Gastroesophageal sphincter (tissue), 4 donors: ENCODE measurements at regions not wholly inside any gene's neighbourhood (a gene's known extent, or its start where the extent isn't known, plus 50 kb on each side); places are given as distances from the start of the nearest gene placed in this dataset.

ENCODE experiments used
- ATAC-seq: fragments of 150-250 bp; one replicate; pipeline ENCODE4 v1.9.1; 2016; ENCODE audit warnings: mild to moderate bottlenecking, moderate library complexity
- H3K27ac ChIP-seq, 4 donors: fragments of 200-600 bp; sonication (generic) in 3 of 4; 1 replicate in 3 of 4; 2 replicates in 1 of 4; pipeline ENCODE4 v1.5.1; 2016 to 2019
- H3K27me3 ChIP-seq: fragments of 200-600 bp; sonication (generic); one replicate; pipeline ENCODE4 v1.5.1; 2019
- H3K36me3 ChIP-seq, 2 donors: fragments of 200-600 bp; sonication (generic); one replicate each; pipeline ENCODE4 v1.5.1; 2019; ENCODE audit warnings: control low read depth in 1 of 2
- H3K4me1 ChIP-seq, 3 donors: fragments of 200-600 bp; sonication (generic); 1 replicate in 2 of 3; 2 replicates in 1 of 3; pipeline ENCODE4 v1.5.1; 2016 to 2019; ENCODE audit warnings: control low read depth in 2 of 3
- H3K4me3 ChIP-seq, 2 donors: fragments of 200-600 bp; sonication (generic); one replicate each; pipeline ENCODE4 v1.5.1; 2019; ENCODE audit warnings: mild to moderate bottlenecking in 1 of 2, moderate library complexity in 1 of 2
- H3K9me3 ChIP-seq, 3 donors: fragments of 200-600 bp; sonication (generic); one replicate each; pipeline ENCODE4 v1.5.1; 2017 to 2019; ENCODE audit warnings: control low read depth in 2 of 3
- EP300 ChIP-seq: sonication (generic); formaldehyde crosslinking; IDR thresholded peaks from one replicate; pipeline ENCODE4 v1.6.1; 2017; ENCODE audit warnings: antibody characterized with exemption, mild to moderate bottlenecking
- POLR2A ChIP-seq, 2 donors: fragments of 450-650 bp; IDR thresholded peaks; one replicate each; pipeline ENCODE4 v1.6.1; 2017; ENCODE audit warnings: antibody characterized with exemption in 2 of 2, mild to moderate bottlenecking in 2 of 2, moderate library complexity in 1 of 2
- POLR2AphosphoS5 ChIP-seq: sonication (generic); formaldehyde crosslinking; IDR thresholded peaks from one replicate; pipeline ENCODE4 v1.6.1; 2017; ENCODE audit warnings: antibody characterized with exemption
- WGBS, 2 donors: methylation state at CpG; one replicate each; pipeline ENCODE4 v1.1.5; 2018; ENCODE audit warnings: low coverage in 1 of 2; 5-methylcytosine and 5-hydroxymethylcytosine counted together
- TF ChIP-seq, protein P1 (sequence below), 4 experiments: fragments of 200-600 bp in 2 of 4; fragments of 450-650 bp in 2 of 4; sonication (generic) in 1 of 4; IDR thresholded peaks; one replicate each; pipeline ENCODE4 v1.5.1; 2017 to 2019; ENCODE audit warnings: antibody characterized with exemption in 4 of 4, mild to moderate bottlenecking in 2 of 4, moderate library complexity in 2 of 4

DNA sequence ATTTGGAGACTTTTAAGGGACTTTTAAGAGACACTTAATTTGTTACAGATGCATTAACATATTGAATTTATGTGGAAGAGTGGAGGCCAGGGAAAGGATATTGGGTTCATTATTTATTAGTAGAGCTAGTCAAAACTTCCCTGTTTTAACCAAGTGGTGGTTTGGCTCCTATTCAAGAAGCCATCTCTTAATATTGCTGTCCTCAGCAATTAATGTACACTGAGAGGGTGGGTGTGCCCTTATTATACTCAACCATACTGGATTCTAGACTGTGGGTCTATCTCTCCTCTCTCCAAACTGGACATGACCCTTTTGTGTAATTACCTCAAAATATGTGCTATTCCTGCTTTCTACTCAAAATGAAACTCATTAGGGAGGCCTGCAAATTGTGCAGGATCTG is 398.7 kb upstream of the DDHD1 start:
- H3K27ac ChIP-seq: no peak overlapping the region
- no peaks in the 10 kb centered on the region for H3K36me3 ChIP-seq
- H3K4me3 ChIP-seq: no peak overlapping the region
- no peaks in the 10 kb centered on the region for H3K4me1 ChIP-seq
- no peaks in the 10 kb centered on the region for H3K9me3 ChIP-seq
- TF ChIP-seq EP300 (no peak), POLR2A (IDR thresholded peaks at IDR 0.05) (no peak), POLR2AphosphoS5 (no peak)
- TF ChIP-seq, protein P1, sequence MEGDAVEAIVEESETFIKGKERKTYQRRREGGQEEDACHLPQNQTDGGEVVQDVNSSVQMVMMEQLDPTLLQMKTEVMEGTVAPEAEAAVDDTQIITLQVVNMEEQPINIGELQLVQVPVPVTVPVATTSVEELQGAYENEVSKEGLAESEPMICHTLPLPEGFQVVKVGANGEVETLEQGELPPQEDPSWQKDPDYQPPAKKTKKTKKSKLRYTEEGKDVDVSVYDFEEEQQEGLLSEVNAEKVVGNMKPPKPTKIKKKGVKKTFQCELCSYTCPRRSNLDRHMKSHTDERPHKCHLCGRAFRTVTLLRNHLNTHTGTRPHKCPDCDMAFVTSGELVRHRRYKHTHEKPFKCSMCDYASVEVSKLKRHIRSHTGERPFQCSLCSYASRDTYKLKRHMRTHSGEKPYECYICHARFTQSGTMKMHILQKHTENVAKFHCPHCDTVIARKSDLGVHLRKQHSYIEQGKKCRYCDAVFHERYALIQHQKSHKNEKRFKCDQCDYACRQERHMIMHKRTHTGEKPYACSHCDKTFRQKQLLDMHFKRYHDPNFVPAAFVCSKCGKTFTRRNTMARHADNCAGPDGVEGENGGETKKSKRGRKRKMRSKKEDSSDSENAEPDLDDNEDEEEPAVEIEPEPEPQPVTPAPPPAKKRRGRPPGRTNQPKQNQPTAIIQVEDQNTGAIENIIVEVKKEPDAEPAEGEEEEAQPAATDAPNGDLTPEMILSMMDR (IDR thresholded peaks at IDR 0.05): no peak
- no peak for ATAC-seq
- H3K27me3 ChIP-seq: no peaks in the 10 kb centered on the region

DNA sequence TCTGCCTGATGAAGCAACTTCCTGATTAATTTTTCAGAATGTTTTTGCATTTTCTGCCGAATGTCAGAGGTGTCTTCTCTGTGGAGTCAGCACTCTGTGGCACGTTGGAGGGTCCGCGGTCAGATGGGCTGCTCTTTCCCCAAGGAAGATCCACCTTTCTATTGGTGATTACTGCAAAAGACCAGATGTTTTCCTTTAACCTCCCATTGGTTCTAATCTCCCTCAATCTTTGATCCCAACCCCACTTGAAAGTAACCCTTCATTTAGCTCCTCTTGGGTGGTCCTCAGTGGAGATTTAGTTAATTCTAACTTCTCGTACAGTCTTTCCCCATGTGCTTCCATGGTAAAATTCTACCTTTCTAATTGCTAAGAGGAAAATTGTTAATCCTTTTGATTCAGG is 397.7 kb upstream of the DDHD1 start:
- no peak for ATAC-seq
- H3K27me3 ChIP-seq: no peaks in the 10 kb centered on the region
- H3K9me3 ChIP-seq: no peaks in the 10 kb centered on the region
- H3K4me3 ChIP-seq: no peak overlapping the region
- no peaks in the 10 kb centered on the region for H3K4me1 ChIP-seq
- no peak overlapping the region for H3K27ac ChIP-seq
- 82 to 95% methylated on average over 4 to 5 of the region's 5 CpGs for WGBS, 2 donors
- TF ChIP-seq, protein P1 (IDR thresholded peaks at IDR 0.05): no peak
- TF ChIP-seq POLR2A (IDR thresholded peaks at IDR 0.05): no peak
- TF ChIP-seq EP300: no peak
- no peaks in the 10 kb centered on the region for H3K36me3 ChIP-seq

DNA sequence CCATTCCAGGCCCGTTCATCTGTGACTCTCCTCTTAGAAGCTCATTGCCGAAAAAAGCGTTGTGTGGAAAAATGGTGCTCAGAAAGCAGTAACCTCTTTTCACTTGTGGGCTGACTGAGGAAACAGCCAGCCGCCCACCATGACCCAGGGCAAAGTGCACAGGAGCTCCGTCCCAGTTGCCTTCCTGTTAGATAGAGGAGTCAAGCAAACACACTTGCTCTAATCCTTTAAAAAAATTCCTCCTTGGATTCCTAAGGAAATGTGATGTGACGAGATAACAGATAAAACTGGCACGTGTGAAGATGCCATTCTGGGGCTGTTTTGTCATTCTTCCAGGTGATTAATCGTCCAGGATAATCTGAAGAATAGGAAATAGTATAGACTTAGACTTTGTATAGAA is 396.8 kb upstream of the DDHD1 start:
- no peak for ATAC-seq
- Histone ChIP-seq H3K36me3 (no peaks in the 10 kb centered on the region), H3K27me3 (no peaks in the 10 kb centered on the region), H3K27ac (no peak overlapping the region), H3K4me3 (no peak overlapping the region), H3K9me3 (no peaks in the 10 kb centered on the region), H3K4me1 (no peaks in the 10 kb centered on the region)
- TF ChIP-seq POLR2A (IDR thresholded peaks at IDR 0.05): no peak
- TF ChIP-seq EP300: no peak
- TF ChIP-seq POLR2AphosphoS5: no peak
- TF ChIP-seq, protein P1 (IDR thresholded peaks at IDR 0.05): no peak
- 79 to 86% methylated on average over 8 of the region's 8 CpGs for WGBS, 2 donors

DNA sequence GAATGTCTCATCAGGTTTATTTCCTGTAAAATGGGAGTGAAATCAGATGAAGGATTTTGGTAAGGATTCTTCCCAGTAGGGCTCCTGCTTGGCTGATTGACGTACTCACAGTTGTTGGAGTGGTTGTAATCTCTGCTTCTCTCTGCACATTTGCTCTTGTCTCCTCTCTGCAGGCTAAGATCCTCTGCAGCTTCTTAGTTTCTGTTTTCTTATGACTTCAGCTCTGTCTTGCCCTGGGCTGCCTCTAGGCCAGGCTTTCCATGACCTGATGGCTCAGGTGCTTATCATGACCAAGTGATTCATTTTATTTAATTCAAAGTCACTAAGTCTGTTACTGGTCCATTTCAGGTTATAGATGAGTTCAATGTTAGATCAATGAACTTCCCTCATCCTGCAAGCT is 394.5 kb upstream of the DDHD1 start:
- H3K27ac ChIP-seq: no peak overlapping the region
- no peak for TF ChIP-seq POLR2AphosphoS5
- H3K36me3 ChIP-seq: no peaks in the 10 kb centered on the region
- H3K9me3 ChIP-seq: no peaks in the 10 kb centered on the region
- no peak overlapping the region for H3K4me3 ChIP-seq
- 93 to 100% methylated on average over 1 of the region's 1 CpG for WGBS, 2 donors
- no peaks in the 10 kb centered on the region for H3K27me3 ChIP-seq
- no peak for ATAC-seq
- peaks cover 0 to 9% (median 5%) of the 10 kb centered on the region in 3 donors for H3K4me1 ChIP-seq

DNA sequence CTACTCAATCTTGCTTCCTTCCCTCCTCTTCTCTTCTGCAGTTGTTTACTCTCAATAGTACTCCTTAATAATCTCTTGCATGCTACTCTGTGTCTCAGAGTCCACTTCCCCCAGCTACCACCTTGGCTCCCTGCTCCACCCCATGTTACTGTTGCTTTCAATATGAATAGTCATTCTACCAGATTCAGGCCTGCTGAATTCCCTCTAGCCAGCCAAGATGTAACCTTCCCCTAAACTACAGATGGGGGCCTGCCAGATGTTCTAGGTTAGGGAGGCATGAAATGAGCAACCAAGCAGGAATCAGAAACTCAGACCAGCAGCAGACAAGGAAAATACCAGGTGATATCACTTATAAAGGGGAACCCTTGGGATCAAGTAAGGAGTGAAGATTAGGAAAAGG is 392.1 kb upstream of the DDHD1 start:
- Histone ChIP-seq H3K4me1 (peaks cover 0 to 16% (median 5%) of the 10 kb centered on the region in 3 donors), H3K27ac (no peak overlapping the region), H3K27me3 (no peaks in the 10 kb centered on the region), H3K4me3 (no peak overlapping the region), H3K36me3 (no peaks in the 10 kb centered on the region), H3K9me3 (no peaks in the 10 kb centered on the region)
- no peak for ATAC-seq
- TF ChIP-seq, protein P1 (IDR thresholded peaks at IDR 0.05): no peak
- TF ChIP-seq EP300 (no peak), POLR2A (IDR thresholded peaks at IDR 0.05) (no peak)

DNA sequence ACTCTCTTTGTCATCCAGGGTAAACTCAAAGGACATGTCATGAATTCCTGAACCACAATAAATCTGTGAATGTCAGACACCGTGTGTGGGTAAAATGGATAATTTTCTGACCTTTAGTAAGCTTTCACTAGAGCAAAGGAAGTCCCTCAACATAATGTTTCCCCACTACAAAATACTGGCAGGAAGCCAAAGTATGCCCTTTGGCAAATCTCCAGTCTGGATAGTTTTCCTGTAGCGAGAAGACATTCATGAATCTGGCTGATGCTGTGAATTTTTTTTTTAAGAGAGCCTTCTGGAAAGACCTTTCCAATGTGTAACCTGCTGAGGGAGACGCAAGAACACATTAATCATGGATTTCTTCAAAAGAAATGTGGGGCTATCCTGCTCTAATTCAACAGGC is 389.6 kb upstream of the DDHD1 start:
- no peak overlapping the region for H3K4me3 ChIP-seq
- no peak for ATAC-seq
- peak overlapping the region in 1 of 4 donors; percentile 45 for H3K27ac ChIP-seq

More for the DNA sequence above, 389.6 kb upstream of the DDHD1 start:
- H3K36me3 ChIP-seq: no peaks in the 10 kb centered on the region
- 7 to 19% methylated on average over 3 of the region's 3 CpGs for WGBS, 2 donors
- peaks cover 6 to 41% (median 11%) of the 10 kb centered on the region in 3 donors for H3K4me1 ChIP-seq
- no peaks in the 10 kb centered on the region for H3K9me3 ChIP-seq
- no peak for TF ChIP-seq EP300
- TF ChIP-seq POLR2AphosphoS5: peak; percentile 84
- no peaks in the 10 kb centered on the region for H3K27me3 ChIP-seq
